ENCODE measurements at regions not wholly inside any gene's neighbourhood (a gene's known extent, or its start where the extent isn't known, plus 50 kb on each side); places are given as distances from the start of the nearest gene placed in this dataset.
A peak's percentile ranks its signal among the peaks of the same experiment; 100 is the strongest.

DNA sequence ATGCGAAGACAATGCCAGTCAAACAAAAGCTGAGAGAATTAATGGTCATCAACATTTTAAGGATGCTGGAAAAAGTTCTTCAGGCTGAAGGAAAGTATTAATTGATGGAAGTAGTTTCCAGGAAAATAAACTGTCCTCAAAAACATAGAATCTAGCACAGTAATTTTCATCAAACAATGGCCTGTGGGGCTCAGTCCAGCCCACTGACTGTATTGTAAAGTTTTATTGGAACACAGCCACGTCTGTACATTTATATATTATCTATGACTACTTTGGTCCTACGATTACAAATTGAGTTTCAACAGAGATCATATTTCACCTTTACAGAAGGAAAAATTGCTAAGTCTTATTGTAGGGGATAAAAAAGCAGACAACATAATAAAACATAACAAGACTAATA is 484.5 kb downstream of the KCNJ2 start:
- intact Hi-C loops (cut with DNase I): no loop called here
- no peak for DNase-seq

DNA sequence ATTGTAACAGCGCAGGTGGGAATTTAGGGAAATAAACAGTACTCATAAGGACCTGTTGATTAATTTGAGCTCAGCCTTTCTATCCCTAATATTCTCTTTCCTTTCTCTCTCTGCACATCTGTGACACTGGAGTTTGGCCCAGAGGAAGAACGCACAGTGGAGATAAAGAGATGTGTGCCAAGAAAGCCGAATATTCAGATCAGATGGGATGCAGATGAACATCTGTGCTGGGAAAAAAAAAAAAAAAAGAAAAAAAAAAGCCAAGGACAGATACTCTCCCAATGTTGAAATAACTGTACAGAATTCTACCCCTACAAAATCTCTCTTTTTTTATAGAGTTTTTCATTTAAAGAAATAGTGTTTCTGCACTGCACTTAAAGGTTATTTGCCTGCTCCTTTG is 485.4 kb downstream of the KCNJ2 start:
- intact Hi-C loops (cut with DNase I): no loop called here
- peak in 25 of 42 donors; percentile 22 to 78 (median 50) for DNase-seq

DNA sequence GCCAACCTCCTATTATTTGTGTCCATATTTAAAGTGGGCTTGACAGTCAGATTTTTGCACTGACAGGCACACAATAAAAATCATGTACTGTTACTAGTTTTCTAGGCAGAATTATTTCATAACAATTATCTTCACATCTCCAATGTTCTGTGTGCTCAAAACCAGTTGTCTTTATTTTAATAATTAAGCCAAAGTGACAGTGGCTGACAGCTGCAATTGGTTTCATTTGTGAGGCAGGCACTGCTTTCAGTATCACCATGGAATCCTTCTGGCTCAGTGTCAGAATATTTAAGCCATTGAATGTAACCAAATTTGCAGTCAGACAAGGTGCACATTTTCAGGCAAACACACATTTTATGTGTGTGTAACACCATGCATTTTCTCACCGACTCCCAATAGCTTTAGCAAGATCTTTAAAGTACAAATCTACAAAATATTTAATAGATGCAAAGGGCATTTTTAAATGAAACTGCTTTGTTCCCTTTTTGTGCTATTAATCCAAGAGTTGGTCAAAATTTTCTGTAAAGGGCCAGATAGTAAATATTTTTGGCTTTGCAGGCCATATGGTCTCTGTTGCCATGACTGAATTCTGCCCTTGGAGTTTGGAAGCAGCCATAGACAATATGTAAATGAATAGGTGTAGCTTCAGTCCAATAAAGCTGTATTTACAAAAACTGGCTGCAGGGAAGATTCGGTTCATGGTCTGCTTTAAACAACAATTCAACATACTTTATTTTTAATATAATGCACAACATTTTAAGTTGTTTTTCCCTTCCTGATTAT is 486.0 kb downstream of the KCNJ2 start:
- DNase-seq: peak in 7 of 42 donors; percentile 19 to 49 (median 25)
- intact Hi-C loops (cut with DNase I): no loop called here

DNA sequence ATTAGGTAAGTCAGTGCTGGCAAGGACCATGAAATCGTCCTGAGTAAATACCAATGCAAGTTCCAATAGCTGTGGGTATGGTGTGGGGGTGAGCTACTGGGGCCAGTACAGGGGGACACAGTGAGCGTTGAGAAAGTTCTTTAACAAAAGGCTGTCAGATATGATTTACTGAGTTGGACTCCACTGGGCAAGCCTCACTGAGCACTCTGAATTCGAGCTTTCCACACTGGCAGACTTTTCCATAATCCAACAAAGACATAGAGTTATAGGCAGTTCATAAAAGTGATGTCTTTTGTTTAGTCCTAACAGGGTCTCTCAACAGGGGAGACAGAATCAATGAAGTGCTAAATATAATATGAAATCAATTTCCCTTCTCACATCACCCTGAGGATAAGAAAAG is 489.0 kb downstream of the KCNJ2 start:
- intact Hi-C loops (cut with DNase I): no loop called here
- no peak for DNase-seq

DNA sequence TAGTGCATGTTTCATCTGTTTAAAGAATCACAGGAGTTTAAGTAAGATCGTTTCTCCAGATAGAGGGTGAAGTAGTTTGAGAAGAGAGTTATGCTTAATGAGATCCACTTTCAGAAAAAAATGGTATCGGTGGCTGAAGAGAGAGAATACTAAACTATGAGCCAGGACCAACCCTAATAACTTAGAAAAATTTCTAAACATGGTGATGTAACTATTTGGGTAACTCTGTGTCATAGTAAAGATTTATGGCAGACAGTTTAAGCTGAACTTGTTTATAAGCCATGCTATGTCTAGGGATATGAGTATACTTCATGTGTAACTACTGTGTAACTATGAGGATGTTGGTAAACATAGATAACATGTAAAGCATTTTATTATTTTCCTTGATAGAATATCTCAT is 489.5 kb downstream of the KCNJ2 start:
- intact Hi-C loops (cut with DNase I): no loop called here

DNA sequence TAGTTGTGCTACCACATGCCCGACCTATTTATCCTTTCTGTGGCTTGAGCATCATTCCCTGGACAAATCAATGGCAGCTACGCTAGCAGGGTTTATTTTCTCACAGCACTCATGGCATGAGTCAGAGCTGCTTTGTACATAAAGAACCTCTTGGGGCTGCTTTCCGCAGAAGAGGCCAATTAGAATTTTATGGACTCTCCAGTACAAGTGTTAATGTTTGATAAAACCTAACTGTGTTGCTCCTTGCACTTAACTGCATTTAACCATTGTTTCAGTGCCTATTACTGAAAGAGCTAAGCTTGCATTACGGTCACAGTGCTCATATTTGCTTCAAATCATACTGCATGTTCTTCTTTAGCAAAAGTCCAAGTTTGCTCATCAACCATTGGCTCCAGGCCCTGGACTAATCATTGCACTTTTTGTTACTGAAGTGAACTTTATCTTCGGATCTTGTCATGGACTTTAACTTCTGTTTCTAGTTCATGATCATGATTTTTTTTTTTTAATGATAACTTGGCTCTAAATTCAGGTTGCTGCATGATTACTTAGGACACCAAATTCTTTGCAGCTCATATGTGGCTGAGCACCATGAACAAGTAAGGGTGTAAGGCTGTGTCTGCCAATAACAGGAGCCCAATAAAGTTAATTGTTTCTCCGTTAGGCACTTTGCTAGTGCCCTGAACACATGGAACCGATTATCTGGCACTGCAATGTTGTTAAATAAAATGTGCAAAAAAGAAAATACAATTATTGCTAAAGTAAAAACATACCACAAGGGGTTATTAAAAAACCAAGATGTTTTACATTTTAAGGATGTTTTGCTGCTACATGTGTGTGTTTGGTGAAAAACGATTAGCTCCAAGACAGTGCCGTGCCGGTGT is 492.2 kb downstream of the KCNJ2 start:
- intact Hi-C loops (cut with DNase I): no loop called here
- no peak for DNase-seq

More for the DNA sequence above, 489.5 kb downstream of the KCNJ2 start:
- DNase-seq: no peak

DNA sequence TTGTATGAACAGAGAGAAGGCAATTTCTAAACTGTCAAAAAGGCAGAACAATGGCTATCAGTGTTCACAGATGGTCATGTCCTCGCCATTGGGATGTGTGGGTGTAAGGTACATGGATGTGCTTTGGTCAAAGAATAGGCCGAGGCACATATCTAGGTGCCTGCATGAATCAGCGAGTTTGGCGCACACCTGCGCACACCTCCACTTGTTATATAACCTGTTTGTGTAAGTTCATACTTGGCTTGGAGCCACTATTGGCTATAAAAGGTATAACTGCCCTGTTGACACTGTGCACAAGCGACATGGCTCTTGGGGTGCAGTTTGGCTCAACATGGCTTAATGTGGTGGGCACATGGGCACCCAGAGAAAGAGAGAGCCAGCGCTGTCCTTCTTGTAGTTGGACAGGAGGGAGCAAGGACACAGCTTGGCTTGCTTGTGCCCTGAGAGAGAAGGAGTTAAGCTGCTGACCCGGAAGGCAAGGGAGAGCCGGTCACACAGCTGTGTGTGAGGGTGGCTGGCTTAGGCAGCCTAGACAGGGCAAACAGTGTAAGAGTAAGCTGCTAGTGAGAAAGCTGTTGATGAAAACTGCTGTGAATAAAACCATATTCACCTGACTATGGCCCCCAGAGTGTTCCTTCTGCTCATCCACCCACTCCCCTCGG is 499.1 kb downstream of the KCNJ2 start:
- intact Hi-C loops (cut with DNase I): no loop called here
- DNase-seq: no peak

DNA sequence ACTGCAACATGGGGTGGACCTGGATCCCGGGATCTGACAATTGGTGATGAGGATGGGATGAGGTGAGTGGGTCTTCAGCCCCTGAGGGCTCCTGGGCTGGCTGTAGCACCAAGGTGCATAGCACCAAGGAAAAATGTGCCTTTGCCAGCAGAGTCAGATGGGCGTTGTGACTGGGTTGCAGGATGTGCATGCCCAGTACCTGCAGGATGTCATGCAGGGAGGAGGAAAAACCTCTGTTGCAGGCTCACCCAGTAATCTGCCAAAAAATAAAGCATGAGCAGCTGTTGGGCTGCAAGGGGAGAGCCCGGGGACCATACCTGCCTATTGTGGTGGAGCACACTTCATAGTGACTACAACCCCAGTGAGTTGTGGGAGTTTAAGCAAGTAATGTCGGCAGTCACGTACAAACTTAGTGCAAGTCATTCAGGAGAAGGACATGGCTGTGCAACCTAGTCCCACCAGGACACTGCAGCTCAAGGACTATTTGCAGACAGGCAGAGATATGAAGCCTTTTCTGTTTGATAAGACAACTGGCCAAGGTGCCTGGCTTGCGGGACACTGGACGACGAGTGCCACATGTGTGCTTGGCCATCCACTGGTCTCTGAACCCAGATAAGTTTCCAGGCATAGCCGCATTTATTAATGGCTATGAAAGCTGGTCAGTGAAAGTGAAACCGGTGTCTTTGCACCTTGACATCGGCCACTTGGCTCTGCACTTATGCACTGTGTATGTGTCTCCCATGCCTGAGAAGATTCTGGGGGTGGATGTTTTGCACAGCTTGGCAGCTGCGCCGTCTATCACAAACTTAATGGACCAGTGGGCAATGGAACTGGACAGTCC is 499.8 kb downstream of the KCNJ2 start:
- intact Hi-C loops (cut with DNase I): no loop called here
- DNase-seq: no peak

DNA sequence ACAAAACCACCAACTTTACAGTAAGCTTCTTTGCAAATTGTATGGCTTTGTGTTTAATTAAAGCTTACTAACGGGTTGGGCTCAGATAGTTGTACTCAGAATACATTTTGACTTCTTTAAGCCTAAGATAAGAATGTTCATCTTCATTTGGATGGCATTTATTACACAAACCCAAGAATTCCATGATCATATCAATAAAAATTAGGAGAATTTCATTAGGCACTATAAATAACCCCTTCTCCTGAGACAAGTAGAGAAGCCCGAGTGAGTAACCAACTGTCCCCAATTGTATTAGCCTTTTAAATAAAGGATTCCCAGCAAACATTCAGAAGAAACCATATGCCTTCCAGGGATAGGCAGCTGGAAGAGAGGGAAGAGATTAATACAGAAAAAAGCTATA is 504.7 kb downstream of the KCNJ2 start:
- no peak for DNase-seq
- intact Hi-C loops (cut with DNase I): no loop called here

DNA sequence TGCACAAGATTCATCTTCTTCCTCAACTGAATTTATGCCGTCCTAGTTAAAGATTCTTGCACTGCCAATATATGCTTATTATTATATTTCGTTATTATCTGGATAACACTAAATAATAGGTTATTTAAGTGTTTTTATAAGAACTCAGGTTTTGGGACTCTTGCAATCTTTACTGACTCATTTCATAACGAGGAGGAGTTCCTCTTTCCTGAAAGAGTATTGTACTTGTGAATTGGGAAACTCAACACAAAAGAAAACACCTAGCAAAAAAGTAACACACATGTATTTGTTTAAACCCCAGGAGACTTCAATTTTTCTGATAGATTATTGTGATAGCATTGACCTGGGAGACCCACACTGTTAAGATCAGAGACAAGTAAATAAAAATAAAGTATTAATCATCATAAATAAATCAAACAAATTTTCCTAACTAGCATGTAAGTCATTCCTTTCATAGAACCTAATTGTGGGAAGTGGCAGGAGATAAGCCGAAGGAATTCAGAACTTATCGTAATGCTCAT is 505.8 kb downstream of the KCNJ2 start:
- no peak for DNase-seq

DNA sequence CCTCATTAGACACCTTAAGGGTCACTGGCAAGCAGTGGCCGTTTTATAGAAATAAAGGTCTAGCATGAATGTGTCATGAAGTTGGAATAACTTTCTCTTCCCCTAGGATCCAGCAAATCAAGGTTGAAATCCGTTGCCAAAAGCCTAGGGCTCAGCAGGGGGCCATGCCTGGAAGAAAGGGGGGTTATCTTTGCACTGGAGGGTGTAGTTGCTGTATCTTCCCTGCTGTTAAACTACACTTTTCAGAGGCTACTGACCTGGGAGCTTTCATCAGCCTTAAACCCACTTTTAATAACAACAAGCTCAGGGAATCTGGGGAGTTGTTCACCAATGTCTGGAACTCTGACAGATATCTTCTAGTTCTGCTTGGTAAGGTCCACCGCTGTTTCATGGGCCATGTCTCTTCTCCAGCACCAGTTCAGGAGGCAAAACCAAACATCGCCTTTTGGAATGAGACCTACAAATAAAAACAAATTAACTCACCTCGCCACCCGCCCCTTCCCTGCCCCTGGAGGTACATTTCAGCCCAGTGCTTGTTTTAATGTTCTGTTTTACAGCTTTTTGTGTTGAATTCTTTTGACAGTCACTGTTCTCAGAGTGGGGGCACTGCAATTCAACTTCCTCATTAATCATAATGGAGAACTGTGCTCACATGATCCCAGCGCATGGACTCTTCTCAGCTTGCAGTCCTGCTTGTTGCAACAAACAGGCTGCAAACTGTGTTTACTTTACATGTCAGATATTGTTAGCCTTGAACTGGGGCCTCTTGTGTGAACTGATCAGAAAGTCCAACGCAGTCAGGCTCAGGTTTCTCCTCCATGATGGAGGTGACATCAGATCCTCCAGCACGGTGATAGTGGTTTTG is 508.7 kb downstream of the KCNJ2 start:
- intact Hi-C loops (cut with DNase I): no loop called here
- DNase-seq: no peak

More for the DNA sequence above, 505.8 kb downstream of the KCNJ2 start:
- intact Hi-C loops (cut with DNase I): no loop called here

DNA sequence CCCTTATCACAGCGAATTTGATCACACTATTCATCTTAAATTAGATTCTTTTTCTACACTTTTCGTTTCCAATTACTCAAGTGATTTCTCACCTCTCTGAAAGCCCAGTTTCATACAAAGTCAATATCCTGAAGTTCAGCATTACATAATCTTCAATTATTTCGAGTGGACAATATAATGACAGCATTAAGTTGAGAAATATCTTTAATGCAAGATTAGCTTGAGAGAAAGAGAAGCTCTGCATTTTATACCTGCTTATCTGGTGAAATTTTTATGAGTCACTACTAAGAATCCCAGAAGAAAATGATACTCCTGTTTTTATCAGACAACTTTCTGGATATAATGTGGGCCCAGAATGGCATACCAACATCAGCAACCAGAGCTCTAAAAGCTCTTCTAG is 509.6 kb downstream of the KCNJ2 start:
- DNase-seq: no peak
- intact Hi-C loops (cut with DNase I): no loop called here

DNA sequence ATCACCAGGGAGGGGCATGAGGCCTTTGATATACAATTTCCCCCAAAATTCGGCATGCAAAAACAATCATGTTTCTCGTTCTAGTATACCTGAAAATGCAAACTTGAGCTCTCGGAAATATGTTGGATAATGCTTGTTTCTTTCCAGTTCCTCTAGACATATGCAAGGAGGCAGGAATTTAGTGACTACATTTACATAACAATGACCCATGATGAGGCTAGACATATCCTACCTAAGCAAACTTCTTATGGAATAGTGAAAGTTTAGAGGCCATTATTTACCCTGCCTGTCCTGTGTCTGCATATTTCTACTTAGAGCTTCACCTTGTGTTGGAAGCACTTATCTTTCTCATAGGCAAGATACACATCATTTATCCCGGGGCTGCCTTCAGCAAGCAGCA is 514.6 kb downstream of the KCNJ2 start:
- intact Hi-C loops (cut with DNase I): no loop called here

DNA sequence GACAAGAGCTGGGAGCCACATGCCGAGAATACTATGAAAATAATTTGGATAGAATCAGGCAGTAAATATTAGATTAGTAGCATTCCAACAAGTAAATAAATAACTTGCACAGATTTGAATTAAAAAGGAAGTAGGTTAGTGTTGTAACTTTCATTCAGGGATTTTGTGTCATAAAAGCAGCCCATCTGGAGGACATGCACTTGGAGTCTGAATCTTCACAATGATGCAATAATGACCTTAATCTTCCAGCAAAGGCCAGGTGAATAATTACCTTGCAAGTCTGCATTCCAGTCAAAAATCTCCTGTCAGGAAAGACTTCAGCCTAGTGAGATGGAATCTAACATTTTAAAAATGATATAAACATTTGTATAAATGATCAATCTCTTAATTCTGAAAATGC is 518.1 kb downstream of the KCNJ2 start:
- no peak for DNase-seq

More for the DNA sequence above, 514.6 kb downstream of the KCNJ2 start:
- DNase-seq: no peak

DNA sequence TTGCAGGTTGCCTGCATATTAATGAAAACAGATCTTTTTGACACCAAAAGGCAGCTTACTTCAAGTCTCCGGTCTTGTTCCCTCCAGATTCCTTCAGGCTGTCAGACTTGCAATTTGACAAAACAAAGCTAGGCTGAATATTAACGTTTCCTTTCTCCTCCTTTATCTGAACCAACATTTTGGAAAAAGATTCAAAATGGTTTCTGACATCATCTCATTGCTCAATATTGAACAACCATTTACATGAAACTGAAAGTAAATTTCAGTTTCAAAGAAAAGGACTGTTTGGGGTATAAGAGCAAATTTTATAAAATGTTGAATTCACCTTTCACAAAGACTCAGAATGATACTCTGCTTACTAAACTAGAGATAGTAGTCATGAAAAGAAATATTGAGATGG is 521.8 kb downstream of the KCNJ2 start:
- intact Hi-C loops (cut with DNase I): no loop called here
- DNase-seq: no peak

More for the DNA sequence above, 518.1 kb downstream of the KCNJ2 start:
- intact Hi-C loops (cut with DNase I): no loop called here

DNA sequence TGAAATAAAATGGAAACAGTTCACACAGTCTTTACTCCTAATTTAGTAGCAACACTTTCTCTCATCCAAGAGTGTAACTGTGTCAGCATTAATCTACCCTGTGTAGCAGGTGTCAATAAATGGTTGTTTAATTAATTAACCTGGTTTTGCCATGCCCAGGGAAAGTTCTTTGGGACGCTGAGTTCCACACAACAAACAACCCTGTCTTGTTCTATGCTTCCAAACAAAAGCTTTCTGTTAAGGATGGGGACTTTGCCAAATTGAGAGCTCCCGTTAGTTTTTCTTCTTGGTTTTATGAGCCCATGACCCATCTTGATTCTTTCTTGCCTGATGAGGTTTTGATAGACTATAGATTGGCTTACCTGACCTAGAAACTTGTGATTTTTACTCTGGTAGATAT is 530.1 kb downstream of the KCNJ2 start:
- intact Hi-C loops (cut with DNase I): no loop called here
- DNase-seq: peak in 14 of 42 donors; percentile 5 to 65 (median 22)

DNA sequence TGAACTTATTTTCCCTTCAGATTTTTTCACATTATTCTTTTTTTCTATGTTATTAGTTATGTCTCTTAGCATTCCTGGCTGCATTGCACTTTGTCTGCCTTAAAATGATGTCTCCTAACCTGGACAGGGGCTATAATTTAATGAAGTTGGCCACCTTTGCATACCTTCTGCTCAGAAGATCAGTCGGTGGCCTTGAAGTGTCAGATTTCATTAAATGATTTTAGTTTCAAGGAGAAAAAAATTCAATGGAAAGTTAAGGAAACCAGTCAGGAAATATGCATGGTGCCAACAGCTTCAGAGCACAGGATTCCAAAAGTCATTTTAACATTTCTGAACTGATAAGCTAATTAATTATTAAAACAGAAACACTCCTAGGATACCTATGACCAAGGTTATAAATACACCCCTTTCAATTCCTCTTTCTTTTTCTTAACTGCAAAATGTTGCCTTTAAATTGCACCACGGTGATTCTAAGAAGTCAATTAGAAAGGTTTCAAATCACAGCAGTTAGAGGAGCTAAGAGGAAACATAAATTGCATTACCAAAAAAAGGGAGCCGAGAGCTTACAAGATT is 533.4 kb downstream of the KCNJ2 start:
- DNase-seq: no peak
- intact Hi-C loops (cut with DNase I): no loop called here
